HepG2 (cell line): ENCODE measurements at regions not wholly inside any gene's neighbourhood (a gene's known extent, or its start where the extent isn't known, plus 50 kb on each side); places are given as distances from the start of the nearest gene placed in this dataset.

ENCODE experiments used
- ATAC-seq: fragments of 200-7000 bp; cut with Tn5 transposase; 3 replicates; pipeline ENCODE4 v1.9.1; 2020; ENCODE audit warnings: mild to moderate bottlenecking, moderate library complexity
- BruUV-seq: library from RNA; stranded (reverse); fragments of 400-500 nt; replicated peaks from 2 replicates; lab custom pipeline; 2021; lab: Mats Ljungman, UMichigan
- CTCF ChIA-PET: fragments of 300-600 bp; formaldehyde crosslinking; extraction: SDS; loops from one replicate; lab custom pipeline; 2021; ENCODE audit warnings: low total read pairs, inconsistent platforms, low intra/inter-chr PET ratio; lab: Yijun Ruan, JAX
- POLR2A ChIA-PET: fragments of 350-600 bp; sonication (Branson Sonifier 250); formaldehyde crosslinking; loops from one replicate; lab custom pipeline; 2020; ENCODE audit warnings: antibody characterized with exemption, inconsistent platforms; lab: Yijun Ruan, JAX
- DNase-seq: peaks from one replicate; pipeline ENCODE4 v3.0.0-alpha.2; 2015; ENCODE audit warnings: low spot score
- FAIRE-seq: peaks from 3 replicates; lab custom pipeline; 2011; peaks lifted over from hg19 to GRCh38; lab: Jason Lieb, UNC
- H2AFZ ChIP-seq: one replicate; pipeline ENCODE4 v1.6.1; 2011; ENCODE audit warnings: low read length, inconsistent platforms
- H3K27ac ChIP-seq: fragments of 300-600 bp; 3 replicates; pipeline ENCODE4 v1.8.0; 2011; ENCODE audit warnings: mixed run types, mild to moderate bottlenecking, mixed read lengths, low read length, inconsistent platforms; ENCODE audit not compliant: insufficient read depth; ENCODE audit errors: extremely low read length
- H3K27me3 ChIP-seq, 2 experiments: fragments of 200-600 bp in 1 of 2; 2 replicates in 1 of 2; 3 replicates in 1 of 2; pipeline versions ENCODE4 v1.6.0 to v1.8.0; 2011; ENCODE audit warnings: low read length in 2 of 2, mild to moderate bottlenecking in 2 of 2, moderate library complexity in 2 of 2, inconsistent platforms in 1 of 2; ENCODE audit not compliant: insufficient read depth in 2 of 2, control insufficient read depth in 1 of 2
- H3K36me3 ChIP-seq, 2 experiments: fragments of 200-600 bp in 1 of 2; replicated peaks in 1 of 2; 2 replicates in 1 of 2; 3 replicates in 1 of 2; pipeline versions ENCODE4 v1.5.1 to v1.8.0; 2011; ENCODE audit warnings: low read length in 2 of 2, inconsistent platforms in 1 of 2; ENCODE audit not compliant: insufficient read depth in 2 of 2, control insufficient read depth in 1 of 2
- H3K4me1 ChIP-seq: 2 replicates; pipeline ENCODE4 v1.5.1; 2012; ENCODE audit warnings: low read length, inconsistent platforms; ENCODE audit not compliant: insufficient read depth
- H3K4me2 ChIP-seq: 2 replicates; pipeline ENCODE4 v1.6.0; 2011; ENCODE audit warnings: low read depth, low read length, inconsistent platforms
- H3K4me3 ChIP-seq, 3 experiments: fragments of 200-600 bp in 1 of 3; sonication (generic), shearing (Covaris generic) in 1 of 3; replicated peaks in 1 of 3; 2 replicates each; pipeline ENCODE4 v1.5.1; 2011 to 2016; ENCODE audit warnings: low read length in 3 of 3, inconsistent platforms in 2 of 3, low read depth in 2 of 3, mild to moderate bottlenecking in 2 of 3, control low read depth in 1 of 3, mixed read lengths in 1 of 3; ENCODE audit not compliant: insufficient read depth in 1 of 3
- H3K79me2 ChIP-seq: one replicate; pipeline ENCODE4 v1.6.1; 2011; ENCODE audit warnings: low read length, inconsistent platforms; ENCODE audit not compliant: insufficient read depth
- H3K9ac ChIP-seq: 2 replicates; pipeline ENCODE4 v1.6.0; 2011; ENCODE audit warnings: mild to moderate bottlenecking, low read depth, low read length, inconsistent platforms; ENCODE audit not compliant: insufficient read depth
- H3K9me3 ChIP-seq: 2 replicates; pipeline ENCODE4 v1.5.1; 2012; ENCODE audit warnings: mild to moderate bottlenecking, low read length
- H4K20me1 ChIP-seq: 2 replicates; pipeline ENCODE4 v1.6.0; 2011; ENCODE audit warnings: inconsistent platforms, mild to moderate bottlenecking, low read length, moderate library complexity; ENCODE audit not compliant: insufficient read depth
- CERS6 ChIP-seq: sonication (generic); formaldehyde crosslinking; IDR thresholded peaks from 2 replicates; pipeline ENCODE4 v1.5.0; 2020; ENCODE audit warnings: missing genetic modification reagents
- HDAC2 ChIP-seq: sonication (generic); formaldehyde crosslinking; IDR thresholded peaks from 2 replicates; pipeline ENCODE4 v1.4.0; 2020; ENCODE audit warnings: missing genetic modification reagents
- HNRNPLL ChIP-seq: fragments of 200-400 bp; formaldehyde crosslinking; IDR thresholded peaks from 2 replicates; pipeline ENCODE4 v1.6.1; 2017; ENCODE audit warnings: mild to moderate bottlenecking, low read depth, low read length; ENCODE audit not compliant: poor library complexity, severe bottlenecking
- NFE2 ChIP-seq: sonication (generic); formaldehyde crosslinking; IDR thresholded peaks from 2 replicates; pipeline ENCODE4 v1.4.0; 2020; ENCODE audit warnings: missing genetic modification reagents
- PAF1 ChIP-seq: IDR thresholded peaks from 2 replicates; pipeline ENCODE4 v1.6.1; 2016; ENCODE audit warnings: missing genetic modification reagents, missing compliant biosample characterization
- SP1 ChIP-seq, 2 experiments: fragments of 450-650 bp in 1 of 2; sonication (generic) in 1 of 2; formaldehyde crosslinking in 1 of 2; IDR thresholded peaks; 2 replicates each; pipeline versions ENCODE4 v1.4.0 to v1.6.1; 2016 to 2020; ENCODE audit warnings: missing genetic modification reagents in 1 of 2
- SP2 ChIP-seq: sonication (generic); formaldehyde crosslinking; IDR thresholded peaks from 2 replicates; pipeline ENCODE4 v1.5.1; 2020; ENCODE audit warnings: mild to moderate bottlenecking, missing genetic modification reagents
- SRSF9 ChIP-seq: fragments of 200-400 bp; formaldehyde crosslinking; IDR thresholded peaks from 2 replicates; pipeline ENCODE4 v1.6.1; 2018; ENCODE audit warnings: borderline replicate concordance, mild to moderate bottlenecking, low read depth, low read length; ENCODE audit not compliant: insufficient read depth, poor library complexity, severe bottlenecking
- ZFP37 ChIP-seq: sonication (generic); formaldehyde crosslinking; IDR thresholded peaks from 2 replicates; pipeline ENCODE4 v1.4.0; 2020; ENCODE audit warnings: missing genetic modification reagents, borderline replicate concordance
- ZNF180 ChIP-seq: sonication (generic); formaldehyde crosslinking; IDR thresholded peaks from 2 replicates; pipeline ENCODE4 v1.4.0; 2020; ENCODE audit warnings: low read depth, missing genetic modification reagents, borderline replicate concordance
- ZNF652 ChIP-seq: IDR thresholded peaks from 2 replicates; pipeline ENCODE4 v1.6.1; 2016; ENCODE audit warnings: low read depth, borderline replicate concordance
- WGBS: methylation state at CpG from one replicate; pipeline ENCODE4 v1.1.6; 2017; ENCODE audit warnings: low lambda C conversion rate; 5-methylcytosine and 5-hydroxymethylcytosine counted together
- in situ Hi-C: cut with HindIII; loops from 2 replicates; pipeline ENCODE4 v1.10.0; 2017; ENCODE audit warnings: low pct_unique_long_range_greater_than_20kb; ENCODE audit not compliant: extremely low pct_ligation_motif_present
- intact Hi-C: fragments of 100-400 bp; cut with micrococcal nuclease; formaldehyde crosslinking; loops from one replicate; pipeline ENCODE4 v1.10.0; 2022; ENCODE audit not compliant: unreplicated experiment
- TF ChIP-seq, protein P1 (sequence below): sonication (generic); formaldehyde crosslinking; IDR thresholded peaks from 2 replicates; pipeline ENCODE4 v1.8.0; 2023; ENCODE audit warnings: mild to moderate bottlenecking, missing genetic modification reagents
- TF ChIP-seq, protein P2 (sequence below): IDR thresholded peaks from 2 replicates; pipeline ENCODE4 v1.6.1; 2016; ENCODE audit warnings: low read depth

GRCh38 chr5:2860101-2860500, 108.6 kb upstream of the IRX2 start:
- peaks cover 9% of the 10 kb centered on the region; the same call in 1 of the 2 replicates for H3K9me3 ChIP-seq
- no TSS peak for BruUV-seq
- H3K9ac ChIP-seq: no peak overlapping the region
- ChIA-PET POLR2A (no interaction called here), CTCF (no interaction called here)
- ATAC-seq (no peak), DNase-seq (no peak), FAIRE-seq (no peak)
- H4K20me1 ChIP-seq: no peaks in the 10 kb centered on the region
- H3K36me3 ChIP-seq: no peaks in the 10 kb centered on the region
- TF ChIP-seq ZFP37 (CRISPR knock-in tag): no peak
- no peak for TF ChIP-seq SP2 (CRISPR knock-in tag)
- TF ChIP-seq SRSF9: no peak
- no peak for TF ChIP-seq PAF1
- no peak for TF ChIP-seq NFE2 (CRISPR knock-in tag)
- no peak for TF ChIP-seq SP1 (IDR thresholded peaks at IDR 0.05)
- no peak for TF ChIP-seq SP1 (CRISPR knock-in tag; IDR thresholded peaks at IDR 0.05)
- no peak for TF ChIP-seq HNRNPLL
- TF ChIP-seq ZNF652 (CRISPR knock-in tag): no peak
- H3K4me1 ChIP-seq: no peaks in the 10 kb centered on the region
- H3K27ac ChIP-seq: no peak overlapping the region
- H3K79me2 ChIP-seq: no peaks in the 10 kb centered on the region
- WGBS: 17% methylated on average over 10 of the region's 10 CpGs
- H3K4me2 ChIP-seq: no peak overlapping the region
- in situ Hi-C loops (no loop called here), intact Hi-C loops (no loop called here)
- no peak overlapping the region for H3K4me3 ChIP-seq
- no peak overlapping the region for H2AFZ ChIP-seq
- no peaks in the 10 kb centered on the region; a peak in 1 of 5 replicates for H3K27me3 ChIP-seq

- TF ChIP-seq, protein P1, sequence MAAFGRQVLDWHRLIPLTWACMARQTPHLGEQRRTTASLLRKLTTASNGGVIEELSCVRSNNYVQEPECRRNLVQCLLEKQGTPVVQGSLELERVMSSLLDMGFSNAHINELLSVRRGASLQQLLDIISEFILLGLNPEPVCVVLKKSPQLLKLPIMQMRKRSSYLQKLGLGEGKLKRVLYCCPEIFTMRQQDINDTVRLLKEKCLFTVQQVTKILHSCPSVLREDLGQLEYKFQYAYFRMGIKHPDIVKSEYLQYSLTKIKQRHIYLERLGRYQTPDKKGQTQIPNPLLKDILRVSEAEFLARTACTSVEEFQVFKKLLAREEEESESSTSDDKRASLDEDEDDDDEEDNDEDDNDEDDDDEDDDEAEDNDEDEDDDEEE (CRISPR knock-in tag): no peak
- TF ChIP-seq HDAC2 (CRISPR knock-in tag) (no peak), CERS6 (CRISPR knock-in tag) (no peak), ZNF180 (CRISPR knock-in tag) (no peak)
- TF ChIP-seq, protein P2, sequence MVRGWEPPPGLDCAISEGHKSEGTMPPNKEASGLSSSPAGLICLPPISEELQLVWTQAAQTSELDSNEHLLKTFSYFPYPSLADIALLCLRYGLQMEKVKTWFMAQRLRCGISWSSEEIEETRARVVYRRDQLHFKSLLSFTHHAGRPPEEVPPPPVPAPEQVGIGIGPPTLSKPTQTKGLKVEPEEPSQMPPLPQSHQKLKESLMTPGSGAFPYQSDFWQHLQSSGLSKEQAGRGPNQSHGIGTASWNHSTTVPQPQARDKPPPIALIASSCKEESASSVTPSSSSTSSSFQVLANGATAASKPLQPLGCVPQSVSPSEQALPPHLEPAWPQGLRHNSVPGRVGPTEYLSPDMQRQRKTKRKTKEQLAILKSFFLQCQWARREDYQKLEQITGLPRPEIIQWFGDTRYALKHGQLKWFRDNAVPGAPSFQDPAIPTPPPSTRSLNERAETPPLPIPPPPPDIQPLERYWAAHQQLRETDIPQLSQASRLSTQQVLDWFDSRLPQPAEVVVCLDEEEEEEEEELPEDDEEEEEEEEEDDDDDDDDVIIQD (CRISPR knock-in tag): no peak
- Histone ChIP-seq H3K4me2 (no peak overlapping the region), H3K27ac (no peak overlapping the region), H3K36me3 (no peaks in the 10 kb centered on the region), H3K79me2 (no peaks in the 10 kb centered on the region), H3K9ac (no peak overlapping the region), H2AFZ (no peak overlapping the region), H3K4me1 (no peaks in the 10 kb centered on the region), H3K9me3 (no peaks in the 10 kb centered on the region), H3K4me3 (no peak overlapping the region), H4K20me1 (no peaks in the 10 kb centered on the region), H3K27me3 (no peaks in the 10 kb centered on the region)
- no TSS peak for BruUV-seq
- CTCF ChIA-PET: no interaction called here
- FAIRE-seq (no peak), DNase-seq (no peak), ATAC-seq (no peak)
- in situ Hi-C loops (no loop called here), intact Hi-C loops (no loop called here)
- POLR2A ChIA-PET: no interaction called here
- WGBS: 20% methylated on average over 1 of the region's 2 CpGs
These were observed 106.4 kb upstream of the IRX2 start for GRCh38 chr5:2857837-2858236.
